ENCODE measurements at regions not wholly inside any gene's neighbourhood (a gene's known extent, or its start where the extent isn't known, plus 50 kb on each side); places are given as distances from the start of the nearest gene placed in this dataset.
"Not testable (repeated sequence)": the region's sequence is repeated elsewhere in the genome, so short reads cannot be mapped to it uniquely, and the experiment has no call there.

DNA sequence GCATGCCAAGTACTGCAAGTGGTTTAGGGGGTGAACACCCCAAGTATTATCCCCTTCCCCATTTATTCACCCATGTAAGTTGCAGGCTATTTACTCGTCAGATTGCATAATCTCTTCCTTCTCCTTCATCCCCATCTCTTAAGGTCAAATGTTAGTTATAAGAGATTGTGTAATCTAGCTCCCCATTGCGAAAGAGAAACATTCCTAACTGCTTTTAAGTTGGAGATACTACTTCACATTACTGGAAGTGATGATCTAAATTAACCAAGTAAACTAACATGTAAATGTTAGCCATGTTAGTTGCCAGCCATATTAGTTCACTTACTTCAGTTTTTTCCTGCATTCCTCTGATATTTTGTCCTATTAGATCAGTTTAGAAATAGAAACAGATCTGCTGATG, 262.3 kb downstream of the TAF11L14 start:
- DNase-seq: no peak

DNA sequence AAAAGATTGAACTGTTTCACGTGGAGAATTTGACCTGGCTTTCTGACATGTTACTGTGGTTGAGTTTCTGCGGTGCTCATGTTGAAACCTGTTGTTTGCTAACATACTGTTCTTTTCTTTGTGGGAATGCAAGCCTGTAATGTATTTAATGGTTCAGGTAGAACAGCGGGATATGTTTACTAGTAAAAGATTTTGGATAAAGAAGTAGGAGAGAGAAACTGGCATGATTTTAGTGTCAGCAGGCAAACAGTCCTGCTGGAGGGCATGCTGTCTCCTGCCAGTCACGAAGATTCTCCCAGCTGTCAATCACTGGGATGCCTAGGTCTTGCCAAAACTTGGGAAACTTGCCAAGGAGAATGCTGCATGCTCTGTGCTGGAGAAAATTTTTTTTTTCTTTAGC, 263.5 kb downstream of the TAF11L14 start:
- no peak for DNase-seq

DNA sequence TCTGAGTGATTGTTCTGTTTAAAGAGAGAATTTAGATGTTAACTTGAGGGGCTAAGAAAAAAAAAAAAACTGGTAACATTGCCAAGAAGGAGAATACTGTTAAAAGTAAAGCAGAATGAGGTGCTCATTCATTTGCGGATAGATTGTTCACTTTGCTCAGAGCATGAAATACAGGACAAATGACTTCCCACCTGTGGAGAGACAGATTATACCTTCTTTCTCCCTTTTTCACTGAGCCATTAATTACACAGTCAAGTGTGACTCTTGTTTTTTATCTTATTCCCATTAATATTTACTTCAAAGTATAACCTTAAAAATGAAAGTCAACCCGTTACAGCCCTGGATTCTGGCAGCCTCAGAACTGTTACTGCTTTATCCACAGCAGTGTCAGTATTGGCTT, 264.5 kb downstream of the TAF11L14 start:
- DNase-seq: no peak

DNA sequence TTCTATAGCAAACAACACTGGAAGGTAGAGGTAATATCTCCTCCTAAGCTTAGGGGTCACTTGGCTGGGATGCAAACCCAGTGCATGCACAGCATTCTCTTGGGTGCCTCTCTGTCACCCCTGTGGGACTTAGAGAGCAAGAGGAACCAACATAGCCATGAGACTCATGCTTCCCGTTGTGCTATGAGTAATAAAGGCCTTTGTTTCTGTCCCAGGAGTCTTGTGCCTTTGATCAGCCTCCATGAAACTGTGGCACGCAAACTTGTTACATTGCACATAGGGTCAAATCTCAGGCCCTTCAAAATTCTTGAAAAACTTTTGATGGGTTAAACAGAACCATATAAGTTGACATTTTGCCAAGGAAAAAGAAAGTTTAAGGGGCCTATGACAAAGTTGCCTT, 272.8 kb downstream of the TAF11L14 start:
- DNase-seq: no peak

DNA sequence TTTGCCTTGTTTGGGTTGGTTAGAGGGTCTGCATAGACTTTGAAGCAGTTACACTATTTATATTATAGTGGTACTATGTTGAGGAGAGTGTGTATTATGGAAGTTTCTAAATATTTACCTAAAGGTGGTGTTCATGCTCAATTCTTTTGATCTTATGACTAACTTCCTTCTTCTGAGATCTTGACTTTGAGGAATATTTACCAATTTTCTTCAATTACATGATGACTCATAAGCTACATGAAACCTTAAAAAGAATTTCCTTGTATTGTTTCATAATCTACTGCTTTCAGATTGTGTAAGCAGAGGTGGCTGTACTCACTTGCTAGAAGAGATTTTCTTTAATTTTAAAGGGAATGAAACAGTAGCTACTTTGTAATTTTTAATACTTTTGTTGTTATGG, 276.1 kb downstream of the TAF11L14 start:
- no peak for DNase-seq

DNA sequence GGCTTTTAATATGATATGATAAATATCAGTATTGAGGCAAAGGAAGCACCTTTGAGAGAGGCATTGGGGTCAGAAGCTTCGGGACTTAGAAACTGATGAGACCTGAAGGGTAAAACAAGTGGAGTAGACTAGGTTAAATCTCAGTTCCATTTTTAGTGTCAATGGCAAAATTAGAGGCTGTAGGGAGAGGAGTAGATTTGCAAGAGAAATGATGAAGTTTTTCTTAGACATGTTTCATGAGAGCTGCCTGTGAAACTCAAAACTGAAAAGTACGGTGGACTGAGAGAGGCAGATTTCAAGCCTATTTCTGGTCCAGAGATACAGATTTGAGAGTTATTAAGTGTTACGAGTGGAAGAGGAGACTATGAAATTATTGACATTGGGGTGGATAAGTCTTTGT, 278.5 kb downstream of the TAF11L14 start:
- DNase-seq: no peak

DNA sequence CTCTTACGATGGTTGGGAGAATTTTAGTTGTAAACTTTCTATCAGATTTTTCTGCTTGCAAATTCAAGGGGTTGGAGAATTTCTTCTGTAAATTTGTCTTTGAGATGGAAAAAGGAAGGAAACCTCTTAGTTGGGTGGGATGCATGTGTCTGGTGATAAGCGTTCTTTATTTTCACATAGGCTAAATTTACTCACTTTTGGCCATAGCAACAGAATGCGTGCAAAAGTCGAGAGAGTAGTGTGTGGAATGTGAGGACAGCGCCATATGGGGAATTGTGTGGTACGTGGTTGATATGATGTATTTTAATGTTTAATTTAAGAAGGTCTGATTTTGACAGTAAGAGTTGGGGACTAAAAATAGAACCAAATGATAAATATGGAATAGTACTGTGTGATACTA, 282.2 kb downstream of the TAF11L14 start:
- no peak for DNase-seq

DNA sequence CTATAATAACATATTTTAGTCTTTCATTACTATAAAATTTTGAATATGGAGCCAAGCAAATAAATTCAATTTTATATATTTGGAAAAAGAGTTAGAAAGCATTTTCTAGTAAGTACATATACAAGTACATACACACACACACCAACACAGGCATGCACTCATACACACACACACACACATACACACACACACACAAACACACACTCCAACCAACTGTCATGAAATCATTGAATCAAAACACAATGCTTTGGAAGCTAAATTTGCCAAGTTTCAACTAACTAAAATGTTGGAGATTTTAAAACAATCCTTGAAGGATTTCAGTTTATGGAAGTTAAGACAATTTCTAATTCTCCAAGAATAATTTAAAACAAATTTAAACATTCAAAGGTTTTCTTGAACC, 283.2 kb downstream of the TAF11L14 start:
- no peak for DNase-seq

DNA sequence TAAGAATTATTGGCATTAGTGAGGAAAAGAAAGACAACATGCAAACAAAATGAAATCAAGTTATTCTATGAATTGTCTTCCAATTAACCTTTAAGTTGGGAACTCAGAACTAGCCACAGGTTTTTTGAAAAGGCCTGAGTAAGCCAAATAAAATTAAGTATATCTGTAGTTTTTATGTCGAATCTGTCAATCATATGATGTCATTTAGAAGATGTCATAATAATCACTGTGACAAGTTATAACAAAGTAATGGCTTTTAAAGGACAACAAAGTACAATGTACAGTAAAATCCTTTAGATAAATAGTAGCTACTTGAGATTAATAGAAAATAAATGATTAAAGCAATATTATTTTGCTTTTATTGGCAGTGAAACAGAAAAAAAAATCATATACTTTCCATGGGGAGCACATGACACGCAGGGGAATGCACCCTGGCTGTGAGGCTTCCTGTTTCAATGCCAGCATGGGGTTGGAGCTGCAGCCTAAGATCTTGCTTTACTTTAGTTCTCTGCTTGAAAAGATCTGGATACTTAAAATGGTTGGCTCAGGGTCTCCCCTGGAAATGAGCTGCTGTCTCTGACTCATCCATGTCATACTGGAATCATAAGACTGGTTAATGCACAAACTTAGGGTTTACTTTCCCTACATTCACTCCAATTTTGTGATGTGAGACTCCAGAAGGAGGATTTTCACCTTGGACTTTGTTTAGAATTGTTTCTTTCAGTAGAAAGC, 284.3 kb downstream of the TAF11L14 start:
- no peak for DNase-seq

DNA sequence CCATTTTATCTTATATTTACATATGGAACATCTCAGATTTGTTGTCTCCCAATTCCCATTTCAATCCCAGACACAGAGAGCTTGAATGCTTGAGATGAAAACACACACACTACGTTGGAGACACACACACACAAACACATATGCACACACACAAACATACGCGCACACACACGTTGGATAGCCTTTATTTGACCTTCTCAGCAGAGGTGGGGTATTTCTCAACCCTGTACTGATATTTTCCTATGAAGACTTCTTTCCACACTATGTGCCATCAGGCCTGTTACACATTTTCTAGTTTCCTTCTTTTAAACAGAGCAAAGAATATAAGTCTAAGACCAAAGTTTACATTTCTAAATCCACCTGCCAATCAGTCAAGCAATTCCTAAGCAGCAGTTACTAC, 291.0 kb downstream of the TAF11L14 start:
- no peak for DNase-seq

DNA sequence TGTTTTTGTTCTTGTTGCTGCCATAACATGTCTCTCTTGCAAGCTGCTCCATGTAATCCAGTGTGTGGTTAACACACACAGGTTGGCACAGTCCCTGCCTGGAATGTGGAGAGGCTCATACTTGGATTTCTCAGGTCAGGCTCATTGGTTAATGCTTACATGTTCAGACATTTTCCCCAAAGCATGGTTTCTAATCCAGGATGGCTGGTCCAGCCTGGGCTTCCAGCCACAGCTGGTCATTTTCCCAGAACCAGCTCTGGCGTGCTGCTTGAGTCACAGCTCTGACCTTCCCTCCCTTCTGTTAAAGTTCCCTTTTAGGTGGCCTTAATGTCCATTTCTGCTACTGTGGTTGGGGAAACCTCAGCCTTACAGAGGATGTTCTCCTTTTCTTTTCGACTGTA, 294.3 kb downstream of the TAF11L14 start:
- no peak for DNase-seq

DNA sequence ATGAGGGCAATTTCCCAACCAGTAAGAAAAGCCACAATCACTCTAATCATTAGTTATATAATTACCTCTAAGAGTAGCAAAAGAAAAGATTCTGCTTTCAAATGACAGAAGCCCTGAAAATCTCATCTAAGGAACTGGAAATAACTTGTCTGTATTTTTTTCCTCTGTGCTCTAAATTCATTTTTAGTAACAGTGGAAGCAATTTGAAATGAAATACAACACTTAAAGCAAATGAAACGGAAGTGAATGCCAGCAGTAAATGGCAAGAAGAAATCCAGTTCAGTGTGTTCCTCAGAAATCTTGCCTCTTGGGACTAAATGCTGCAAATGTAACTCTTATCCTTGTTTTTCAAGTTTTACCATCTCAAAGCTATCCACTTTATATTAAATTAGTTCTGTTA, 294.9 kb downstream of the TAF11L14 start:
- no peak for DNase-seq

DNA sequence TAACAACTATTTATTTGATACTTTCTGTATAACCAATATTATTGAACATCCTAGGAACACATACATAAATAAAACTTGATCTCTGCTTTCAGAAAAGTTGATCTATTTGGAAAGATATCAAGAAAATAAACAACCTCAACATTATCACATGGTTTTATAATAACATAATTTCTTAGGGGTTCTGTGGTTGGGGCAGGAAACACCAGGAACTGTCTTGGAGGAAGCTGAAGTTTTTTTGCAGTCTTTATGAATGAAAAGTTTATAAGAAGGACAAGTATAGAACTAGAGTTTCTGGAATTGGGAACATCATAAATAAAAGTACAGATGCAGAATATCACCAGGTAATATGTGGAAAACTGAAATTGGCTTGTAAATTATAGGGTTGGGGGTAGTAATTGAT, 296.1 kb downstream of the TAF11L14 start:
- no peak for DNase-seq

DNA sequence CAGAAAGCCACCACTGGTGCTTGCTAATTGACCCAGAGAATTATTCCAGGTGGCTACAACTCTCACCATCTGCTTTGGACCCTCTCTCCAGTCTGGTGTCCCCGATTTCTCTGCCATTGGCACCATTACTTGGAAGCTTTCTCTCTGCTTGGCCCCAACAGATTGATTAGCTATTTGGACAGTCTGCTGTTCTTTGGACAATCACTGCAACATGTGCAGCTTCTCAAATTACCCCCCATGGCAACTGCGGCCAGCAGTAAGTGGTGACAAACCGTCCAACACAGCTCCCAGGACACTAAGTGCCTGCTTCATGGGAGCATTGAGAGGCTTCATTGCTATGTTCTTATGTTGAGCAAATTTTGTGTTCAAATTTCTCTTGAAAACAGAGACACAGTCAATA, 309.8 kb downstream of the TAF11L14 start:
- no peak for DNase-seq

DNA sequence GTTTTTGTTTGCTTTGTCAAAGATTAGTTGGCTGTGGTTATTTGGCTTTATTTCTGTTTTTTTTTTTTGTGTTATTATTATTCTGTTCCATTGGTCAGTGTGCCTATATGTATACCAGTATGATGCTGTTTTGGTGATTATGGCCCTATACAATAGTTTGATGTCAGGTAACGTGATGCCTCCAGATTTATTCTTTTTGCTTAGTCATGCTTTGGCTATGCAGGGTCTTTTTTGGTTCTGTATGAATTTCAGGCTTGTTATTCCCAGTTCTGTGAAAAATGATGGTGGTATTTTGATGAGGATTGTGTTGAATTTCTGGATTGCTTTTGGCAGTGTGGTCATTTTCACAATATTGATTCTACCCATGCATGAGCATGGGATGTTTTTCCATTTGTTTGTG, 312.8 kb downstream of the TAF11L14 start:
- DNase-seq: no peak

DNA sequence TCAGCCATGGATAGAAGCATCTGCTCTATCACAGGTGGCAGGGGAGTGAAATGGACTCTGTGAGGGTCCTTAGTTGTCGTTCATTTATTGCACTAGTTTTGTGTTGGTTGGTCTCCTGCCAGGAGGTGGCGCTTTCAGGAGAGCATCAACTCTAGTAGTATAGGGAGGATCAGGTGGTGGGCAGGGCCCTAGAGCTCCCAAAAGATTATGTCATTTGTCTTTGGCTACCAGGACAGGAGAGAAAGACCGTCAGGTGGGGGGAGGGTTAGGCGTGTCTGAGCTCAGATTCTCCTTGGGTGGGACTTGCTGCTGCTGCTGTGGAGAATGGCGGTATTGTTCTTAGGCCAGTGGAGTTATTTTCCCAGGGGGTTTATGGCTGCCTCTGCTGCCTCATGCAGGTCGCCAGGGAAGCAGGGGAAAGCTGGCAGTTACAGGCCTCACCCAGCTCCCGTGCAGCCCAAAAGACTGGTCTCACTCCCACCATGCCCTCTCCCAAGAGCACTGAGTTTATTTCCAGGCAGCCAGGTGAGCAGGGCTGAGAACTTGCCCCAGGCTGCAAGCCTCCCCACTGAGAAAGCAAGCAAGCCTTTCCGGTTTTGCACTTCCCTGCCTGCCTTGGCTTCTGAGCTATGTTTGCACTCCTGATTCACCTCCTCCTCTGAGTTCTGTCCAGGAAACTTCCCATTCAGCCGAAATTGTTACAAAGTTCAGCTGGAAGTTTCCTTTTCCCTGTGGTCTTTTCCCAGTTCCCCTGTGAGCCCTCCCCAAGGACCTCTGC, 317.3 kb downstream of the TAF11L14 start:
- DNase-seq: peak; percentile 49

DNA sequence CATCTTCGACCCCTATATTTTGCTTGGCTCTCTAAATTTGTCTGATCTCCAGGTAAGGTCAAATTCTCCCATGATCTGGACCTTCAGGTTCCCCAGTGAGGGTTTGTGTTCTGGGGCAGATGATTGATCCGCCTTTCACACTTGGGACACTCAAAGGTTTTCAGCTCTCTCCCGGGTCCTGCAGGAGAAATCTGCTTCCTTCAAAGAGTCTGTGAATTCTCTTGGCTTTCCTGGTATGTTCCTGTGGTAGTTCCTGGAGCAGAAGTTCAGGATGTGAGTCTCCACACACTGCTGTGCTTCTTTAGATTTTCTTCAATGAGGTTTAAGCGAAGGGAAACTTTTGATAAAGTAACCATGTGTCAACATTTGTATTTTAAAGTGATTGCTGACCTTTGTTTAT, 318.0 kb downstream of the TAF11L14 start:
- no peak for DNase-seq

DNA sequence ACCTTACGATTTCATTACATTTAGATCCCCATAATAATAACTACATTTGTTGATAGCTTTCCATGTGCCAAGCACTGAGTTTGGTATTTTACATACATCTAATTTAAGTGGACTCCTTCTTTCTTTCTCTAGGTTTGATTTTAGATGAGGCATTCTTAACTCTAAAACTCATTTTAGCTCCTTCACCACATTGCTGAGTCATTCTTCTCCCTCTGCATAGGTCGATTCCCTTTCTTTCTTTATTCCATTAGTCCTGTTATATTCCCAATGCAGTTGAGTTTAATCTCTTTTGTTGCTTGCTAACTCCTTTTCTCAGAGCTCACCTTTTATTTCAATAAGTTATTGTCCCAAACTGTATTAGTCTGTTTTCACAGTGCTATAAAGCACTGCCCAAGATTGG, 329.8 kb downstream of the TAF11L14 start:
- no peak for DNase-seq

DNA sequence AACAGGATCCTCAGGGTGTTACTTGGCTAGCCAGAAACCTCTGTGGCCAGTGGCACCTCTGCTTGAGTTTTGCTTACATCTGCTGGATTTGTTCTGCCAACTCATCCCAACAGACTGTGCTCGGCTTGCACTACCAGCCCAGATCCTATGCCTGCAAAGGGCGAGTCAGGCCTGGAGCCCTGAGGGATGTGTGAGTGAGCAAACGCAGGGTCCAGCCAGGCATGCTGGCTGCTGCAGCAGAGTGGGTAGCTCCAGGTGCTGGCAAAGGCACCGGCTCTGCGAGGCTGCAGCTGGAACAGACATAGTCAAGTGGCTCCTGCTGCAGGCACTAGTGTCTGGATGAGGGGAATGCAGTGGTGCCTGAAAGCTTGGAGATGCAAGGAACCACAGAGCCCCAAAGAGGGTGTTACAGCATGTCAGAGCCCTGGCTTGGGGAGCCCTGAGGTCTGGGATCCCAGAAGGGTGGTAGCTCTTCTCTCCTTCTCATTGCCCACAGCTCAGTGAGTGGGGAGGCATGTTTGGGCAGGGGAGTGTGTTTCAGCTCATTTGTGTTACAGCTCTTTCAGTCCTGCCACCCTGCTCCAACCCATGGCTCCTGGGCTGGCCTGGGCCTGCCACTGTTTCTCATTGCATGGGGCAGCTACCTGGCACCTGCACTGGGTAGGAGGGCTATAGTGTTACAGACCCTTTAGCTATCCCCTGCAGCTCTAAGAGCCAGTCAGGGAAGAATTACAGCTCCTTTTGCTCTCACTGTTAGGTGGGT, 332.6 kb downstream of the TAF11L14 start:
- DNase-seq: no peak

DNA sequence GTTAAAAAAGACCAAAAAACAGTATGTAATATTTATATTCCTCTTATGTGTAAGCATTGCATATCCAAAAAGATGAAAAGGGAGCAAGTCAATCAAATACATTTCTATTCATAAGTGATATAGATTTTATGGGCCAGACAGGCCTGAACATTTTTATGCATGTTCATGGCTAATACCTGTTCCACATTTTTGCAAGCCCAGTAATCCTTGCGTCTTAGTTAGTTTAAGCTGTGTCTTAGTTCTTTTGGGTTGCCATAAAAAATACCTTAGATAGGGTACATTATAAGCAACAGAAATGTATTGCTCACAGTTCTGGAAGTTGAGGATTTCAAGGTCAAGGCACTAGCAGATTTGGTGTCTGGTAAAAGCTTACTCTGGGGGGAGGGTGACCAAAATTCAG, 342.1 kb downstream of the TAF11L14 start:
- DNase-seq: no peak

DNA sequence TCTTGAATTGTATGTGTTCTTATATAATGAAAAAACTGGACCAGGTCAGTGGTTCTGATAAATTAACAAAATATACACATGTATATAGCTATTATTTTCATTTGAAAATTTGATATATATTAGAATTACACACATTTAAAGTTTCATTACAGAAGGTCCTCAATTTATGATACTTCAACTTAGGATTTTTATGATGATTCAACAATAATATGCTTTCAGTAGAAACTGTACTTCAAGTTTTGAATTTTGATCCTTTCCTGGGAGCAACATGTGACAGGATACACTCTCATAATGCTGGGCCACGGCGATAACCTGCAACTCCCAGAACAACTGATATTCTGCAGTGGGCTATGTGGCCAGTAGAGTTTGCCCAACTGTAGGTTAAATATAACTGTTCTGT, 344.7 kb downstream of the TAF11L14 start:
- DNase-seq: no peak

DNA sequence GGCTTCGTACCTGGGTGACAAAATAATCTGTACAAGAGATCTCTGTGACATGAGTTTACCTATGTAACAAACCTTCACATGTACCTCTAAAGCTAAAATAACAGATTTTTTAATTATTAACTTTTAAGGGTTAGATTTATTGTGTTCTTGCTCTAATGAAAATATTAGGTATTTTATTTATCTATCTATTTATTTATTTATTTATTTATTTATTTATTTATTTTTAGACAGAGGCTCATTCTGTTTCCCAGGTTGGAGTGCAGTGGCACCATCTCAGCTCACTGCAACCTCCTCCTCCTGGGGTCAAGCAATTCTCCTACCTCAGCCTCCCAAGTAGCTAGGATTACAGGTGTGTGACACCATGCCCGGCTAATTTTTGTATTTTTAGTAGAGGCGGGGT, 348.4 kb downstream of the TAF11L14 start:
- DNase-seq: not testable (repeated sequence)

DNA sequence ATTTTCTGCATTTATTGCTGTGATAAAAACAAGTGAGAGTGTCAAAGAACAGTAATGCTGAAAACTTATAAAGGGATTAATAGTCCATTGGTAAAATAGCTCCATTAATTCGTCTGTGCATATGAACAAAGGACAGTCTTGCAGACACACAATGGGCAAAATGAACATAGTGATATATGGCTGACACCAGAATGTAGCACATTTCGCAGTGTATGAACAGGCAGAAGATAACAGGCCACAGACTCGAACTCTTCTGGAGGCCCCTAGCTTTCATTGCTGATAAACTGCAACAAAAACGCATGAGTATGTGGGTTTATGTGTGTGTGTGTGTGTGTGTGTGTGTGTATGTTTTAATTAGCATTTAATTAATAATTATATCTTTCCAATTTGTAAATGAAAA, 354.8 kb downstream of the TAF11L14 start:
- no peak for DNase-seq
